ENCODE measurements at regions not wholly inside any gene's neighbourhood (a gene's known extent, or its start where the extent isn't known, plus 50 kb on each side); places are given as distances from the start of the nearest gene placed in this dataset.

GRCh38 chr5:158300256-158300655 lies 441.3 kb upstream of the CLINT1 start:
- TF ChIP-seq CTCF (IDR thresholded peaks at IDR 0.05): no peak
- H3K27ac Mint-ChIP-seq: no peak overlapping the region
- H4K20me1 ChIP-seq (ENCODE audit: insufficient read depth, low read length): no peaks in the 10 kb centered on the region
- H3K9me3 ChIP-seq (replicated peaks in 1 of 2; ENCODE audit: control insufficient read depth in 1 of 2, insufficient read depth in 1 of 2, low read length in 2 of 2): no peaks in the 10 kb centered on the region
- intact Hi-C loops (cut with micrococcal nuclease): no loop called here
- no peaks in the 10 kb centered on the region for H3K36me3 Mint-ChIP-seq
- DNase-seq: no peak
- no peak overlapping the region for H2AFZ ChIP-seq (ENCODE audit: insufficient read depth, low read depth, low read length, poor library complexity, severe bottlenecking)
- no peak overlapping the region for H3K4me3 ChIP-seq (replicated peaks in 1 of 3; ENCODE audit: low read depth in 2 of 3, low read length in 3 of 3)
- no peak overlapping the region for H3K4me3 Mint-ChIP-seq
- H3K9me3 Mint-ChIP-seq: peaks cover 1 to 7% (median 6%) of the 10 kb centered on the region in 7 donors
- H3K27me3 Mint-ChIP-seq (ENCODE audit: low read depth in 3 of 3): peaks cover 0 to 6% (median 1%) of the 10 kb centered on the region in 3 donors
- WGBS (ENCODE audit: insufficient coverage): no CpG with 5 or more reads among the region's 8 CpGs
- no peaks in the 10 kb centered on the region for H3K27me3 ChIP-seq (ENCODE audit: control insufficient read depth in 2 of 2, insufficient read depth in 2 of 2, low read length in 2 of 2)
- no peak overlapping the region for H3K9ac ChIP-seq (ENCODE audit: insufficient read depth, low read length, poor library complexity, severe bottlenecking)
- no peaks in the 10 kb centered on the region for H3K79me2 ChIP-seq (ENCODE audit: insufficient read depth, low read length)
- no peak overlapping the region for H3K4me2 ChIP-seq (replicated peaks; ENCODE audit: extremely low read depth, low read length, poor library complexity, severe bottlenecking)
- H3K4me1 ChIP-seq (ENCODE audit: control insufficient read depth in 1 of 2, insufficient read depth in 2 of 2, low read length in 2 of 2): no peaks in the 10 kb centered on the region
- no peaks in the 10 kb centered on the region for H3K4me1 Mint-ChIP-seq
- H3K27ac ChIP-seq (ENCODE audit: low read depth in 1 of 2, low read length in 2 of 2): no peak overlapping the region
- no peaks in the 10 kb centered on the region for H3K36me3 ChIP-seq (replicated peaks in 1 of 2; ENCODE audit: control insufficient read depth in 1 of 2, insufficient read depth in 2 of 2, low read length in 2 of 2)

- no peaks in the 10 kb centered on the region for H3K79me2 ChIP-seq (ENCODE audit: insufficient read depth, low read length)
These were observed 438.1 kb upstream of the CLINT1 start for GRCh38 chr5:158297002-158297527.

More at GRCh38 chr5:158297002-158297527, 438.1 kb upstream of the CLINT1 start:
- no peak overlapping the region for H3K4me3 Mint-ChIP-seq
- Histone ChIP-seq H3K4me2 (replicated peaks; ENCODE audit: extremely low read depth, low read length, poor library complexity, severe bottlenecking) (no peak overlapping the region), H3K27me3 (ENCODE audit: control insufficient read depth in 2 of 2, insufficient read depth in 2 of 2, low read length in 2 of 2) (no peaks in the 10 kb centered on the region), H3K27ac (ENCODE audit: low read depth in 1 of 2, low read length in 2 of 2) (no peak overlapping the region), H3K9ac (ENCODE audit: insufficient read depth, low read length, poor library complexity, severe bottlenecking) (no peak overlapping the region), H3K36me3 (replicated peaks in 1 of 2; ENCODE audit: control insufficient read depth in 1 of 2, insufficient read depth in 2 of 2, low read length in 2 of 2) (no peaks in the 10 kb centered on the region), H3K9me3 (replicated peaks in 1 of 2; ENCODE audit: control insufficient read depth in 1 of 2, insufficient read depth in 1 of 2, low read length in 2 of 2) (peaks cover 0 to 3% of the 10 kb centered on the region in 2 donors), H3K4me3 (replicated peaks in 1 of 3; ENCODE audit: low read depth in 2 of 3, low read length in 3 of 3) (no peak overlapping the region), H3K4me1 (ENCODE audit: control insufficient read depth in 1 of 2, insufficient read depth in 2 of 2, low read length in 2 of 2) (no peaks in the 10 kb centered on the region), H4K20me1 (ENCODE audit: insufficient read depth, low read length) (no peaks in the 10 kb centered on the region), H2AFZ (ENCODE audit: insufficient read depth, low read depth, low read length, poor library complexity, severe bottlenecking) (no peak overlapping the region)
- no peak overlapping the region for H3K27ac Mint-ChIP-seq
- DNase-seq: no peak
- no peaks in the 10 kb centered on the region for H3K36me3 Mint-ChIP-seq
- no peak for TF ChIP-seq CTCF (IDR thresholded peaks at IDR 0.05)
- peaks cover 5 to 14% (median 10%) of the 10 kb centered on the region in 7 donors for H3K9me3 Mint-ChIP-seq
- peaks cover 0 to 7% (median 0%) of the 10 kb centered on the region in 3 donors for H3K27me3 Mint-ChIP-seq (ENCODE audit: low read depth in 3 of 3)
- intact Hi-C loops (cut with micrococcal nuclease): no loop called here
- H3K4me1 Mint-ChIP-seq: no peaks in the 10 kb centered on the region
